AG20443 (cell line): ENCODE measurements at regions not wholly inside any gene's neighbourhood (a gene's known extent, or its start where the extent isn't known, plus 50 kb on each side); places are given as distances from the start of the nearest gene placed in this dataset.

Experiments used
- DNase-seq: peaks from one replicate; pipeline ENCODE4 v3.0.0; 2012; ENCODE audit warnings: low spot score, mixed read lengths

- DNase-seq: no peak
Observed at GRCh38 chrX:69226459-69227158, 61.4 kb upstream of the PJA1 start.

- peak; percentile 84 for DNase-seq
Observed at GRCh38 chrX:69222103-69223090, 57.1 kb upstream of the PJA1 start.

DNA sequence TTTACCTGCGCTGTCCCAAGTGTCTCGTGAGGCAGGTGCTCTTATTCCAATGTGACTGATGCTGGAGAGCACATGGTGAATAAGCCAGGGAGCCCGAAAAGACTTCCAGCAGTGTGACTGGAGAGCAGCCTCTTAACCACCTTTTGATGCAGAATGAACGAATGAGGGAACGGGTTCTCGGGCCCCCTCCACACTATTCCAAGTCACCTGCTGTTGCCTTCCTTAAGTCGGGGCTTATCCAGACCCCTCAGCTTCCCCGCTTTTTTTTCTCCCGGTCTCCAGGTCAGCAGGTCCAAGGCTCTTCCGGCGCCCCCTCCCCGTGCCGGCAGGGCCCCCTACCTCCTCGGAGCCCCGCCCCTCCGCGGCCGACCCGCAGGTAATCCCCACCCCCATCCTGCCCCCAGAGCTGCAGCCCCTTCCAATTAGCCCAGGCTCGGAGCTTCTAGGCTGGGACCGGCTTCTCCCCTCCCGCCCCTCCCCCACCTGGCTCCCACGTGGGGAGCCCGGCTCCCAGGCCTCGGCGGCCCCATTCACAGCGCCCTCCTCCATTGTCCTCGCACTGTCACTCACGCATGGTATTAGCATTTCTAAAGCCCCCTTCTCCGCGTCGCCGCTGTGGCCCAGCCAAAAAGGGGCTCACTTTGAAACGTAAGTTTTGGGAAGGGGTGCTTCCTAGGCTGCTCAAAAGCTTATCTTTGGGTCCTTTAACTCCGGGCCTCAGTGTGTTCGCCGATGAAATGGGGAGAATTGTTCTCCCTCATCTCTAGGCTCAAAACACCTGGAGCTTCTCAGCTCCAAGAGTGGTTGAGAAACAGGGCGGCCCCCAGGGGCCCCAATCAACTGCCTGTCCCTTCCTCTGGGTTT lies 56.2 kb upstream of the PJA1 start:
- no peak for DNase-seq

- no peak for DNase-seq
Observed at GRCh38 chrX:69218407-69218997, 53.2 kb upstream of the PJA1 start.

GRCh38 chrX:69216911-69217310 lies 51.7 kb upstream of the PJA1 start:
- DNase-seq: peak; percentile 17

DNA sequence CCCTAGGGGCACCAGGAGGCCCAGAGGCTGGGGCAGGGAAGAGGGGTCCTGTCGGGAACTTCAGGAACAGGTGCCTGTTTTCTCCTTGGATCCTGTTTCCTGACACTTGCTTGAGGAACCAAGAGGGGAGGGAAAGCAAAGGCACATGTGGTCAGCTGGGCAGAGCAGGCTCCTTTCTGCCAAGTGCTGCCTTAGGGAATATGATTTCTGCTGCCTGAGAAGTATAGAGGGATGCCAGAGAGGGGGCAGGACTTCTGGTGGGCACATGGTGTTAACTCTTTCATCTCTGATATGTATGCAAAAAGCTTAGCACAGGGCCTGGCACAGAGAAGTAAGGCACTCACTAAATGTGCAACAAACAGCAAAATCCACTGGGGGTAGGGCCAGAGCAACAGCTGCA lies 51.2 kb upstream of the PJA1 start:
- no peak for DNase-seq

- no peak for DNase-seq
Observed at GRCh38 chrX:69215161-69215875, 50.1 kb upstream of the PJA1 start.
